T-cell (primary cell): ENCODE measurements at regions not wholly inside any gene's neighbourhood (a gene's known extent, or its start where the extent isn't known, plus 50 kb on each side); places are given as distances from the start of the nearest gene placed in this dataset.

Source experiments
- ATAC-seq, 4 experiments: fragments of 200-7000 bp in 3 of 4; fragments of 150-1000 bp in 1 of 4; cut with Tn5 transposase; replicated peaks in 1 of 4; 1 replicate in 3 of 4; 2 replicates in 1 of 4; pipeline ENCODE4 v1.10.0; 2021; ENCODE audit warnings: moderate library complexity in 3 of 4, mild to moderate bottlenecking in 2 of 4, moderate number of reproducible peaks in 1 of 4
- CTCF ChIA-PET, 2 donors: fragments of 300-600 bp; sonication (Branson Sonifier 250); formaldehyde crosslinking; loops; one replicate each; lab custom pipeline; 2022; ENCODE audit warnings: antibody characterized with exemption in 2 of 2; lab: Charles Lee
- POLR2A ChIA-PET, 2 donors: fragments of 300-600 bp; sonication (Branson Sonifier 250); formaldehyde crosslinking; loops; one replicate each; lab custom pipeline; 2022; ENCODE audit warnings: antibody characterized with exemption in 2 of 2; lab: Charles Lee
- DNase-seq, 35 experiments: peaks; one replicate each; pipeline versions ENCODE4 v3.0.0 to v3.0.0-alpha.2; 2013 to 2023
- H3K27ac ChIP-seq: one replicate; pipeline ENCODE4 v1.5.1; 2013; ENCODE audit warnings: low read length
- H3K27me3 ChIP-seq, 2 experiments: replicated peaks in 1 of 2; 1 replicate in 1 of 2; 2 replicates in 1 of 2; pipeline versions ENCODE4 v1.6.1 to v1.7.0; 2013; ENCODE audit warnings: low read length in 1 of 2, mixed read lengths in 1 of 2; ENCODE audit not compliant: control insufficient read depth in 2 of 2, insufficient read depth in 2 of 2; ENCODE audit errors: extremely low read depth in 1 of 2
- H3K36me3 ChIP-seq, 2 donors: 1 replicate in 1 of 2; 2 replicates in 1 of 2; pipeline versions ENCODE4 v1.6.1 to v1.7.0; 2013; ENCODE audit warnings: low read length in 1 of 2; ENCODE audit not compliant: control insufficient read depth in 2 of 2, insufficient read depth in 1 of 2; ENCODE audit errors: extremely low read depth in 1 of 2
- H3K4me1 ChIP-seq, 2 experiments: 1 replicate in 1 of 2; 2 replicates in 1 of 2; pipeline versions ENCODE4 v1.6.1 to v1.7.0; 2013; ENCODE audit warnings: low read length in 2 of 2, mixed read lengths in 1 of 2; ENCODE audit not compliant: insufficient read depth in 2 of 2, control insufficient read depth in 1 of 2; ENCODE audit errors: extremely low read depth in 1 of 2
- H3K4me3 ChIP-seq, 2 donors: 1 replicate in 1 of 2; 2 replicates in 1 of 2; pipeline versions ENCODE4 v1.5.1 to v1.7.0; 2013; ENCODE audit warnings: mild to moderate bottlenecking in 2 of 2, low read length in 1 of 2, moderate library complexity in 1 of 2; ENCODE audit not compliant: control insufficient read depth in 1 of 2; ENCODE audit errors: extremely low read depth in 1 of 2
- H3K9me3 ChIP-seq: 2 replicates; pipeline ENCODE4 v1.7.0; 2013
- H3K27ac Mint-ChIP-seq, 2 donors: one replicate each; pipeline ENCODE4 v1.8.0; 2020 to 2021; ENCODE audit warnings: mild to moderate bottlenecking in 2 of 2, mixed read lengths in 2 of 2
- H3K27me3 Mint-ChIP-seq, 2 donors: one replicate each; pipeline ENCODE4 v1.8.0; 2021 to 2022; ENCODE audit warnings: mixed read lengths in 2 of 2
- H3K36me3 Mint-ChIP-seq: one replicate; pipeline ENCODE4 v1.8.0; 2021; ENCODE audit warnings: mixed read lengths
- H3K4me1 Mint-ChIP-seq, 3 donors: one replicate each; pipeline ENCODE4 v1.8.0; 2020 to 2022; ENCODE audit warnings: mixed read lengths in 3 of 3, mild to moderate bottlenecking in 1 of 3
- H3K4me3 Mint-ChIP-seq, 3 donors: one replicate each; pipeline ENCODE4 v1.8.0; 2020 to 2022; ENCODE audit warnings: mild to moderate bottlenecking in 3 of 3, mixed read lengths in 3 of 3, moderate library complexity in 3 of 3
- H3K9me3 Mint-ChIP-seq, 3 donors: one replicate each; pipeline ENCODE4 v1.8.0; 2020 to 2022; ENCODE audit warnings: mixed read lengths in 3 of 3
- WGBS: methylation state at CpG from one replicate; pipeline ENCODE4 v1.1.5; 2013; ENCODE audit warnings: missing lambda C conversion rate; ENCODE audit not compliant: insufficient coverage; 5-methylcytosine and 5-hydroxymethylcytosine counted together

GRCh38 chr4:3674479-3674851, 91.7 kb upstream of the ADRA2C start:
- H3K4me1 Mint-ChIP-seq: no peaks in the 10 kb centered on the region
- Histone ChIP-seq H3K4me3 (no peak overlapping the region), H3K27ac (no peak overlapping the region), H3K9me3 (no peaks in the 10 kb centered on the region), H3K27me3 (peaks cover 0 to 43% of the 10 kb centered on the region in 2 experiments), H3K36me3 (no peaks in the 10 kb centered on the region), H3K4me1 (no peaks in the 10 kb centered on the region)
- CTCF ChIA-PET: no interaction called here
- no peaks in the 10 kb centered on the region for H3K36me3 Mint-ChIP-seq
- 48% methylated on average over 6 of the region's 7 CpGs for WGBS
- H3K9me3 Mint-ChIP-seq: no peaks in the 10 kb centered on the region
- H3K4me3 Mint-ChIP-seq: no peak overlapping the region
- no peak overlapping the region for H3K27ac Mint-ChIP-seq
- peaks cover 0 to 28% of the 10 kb centered on the region in 2 donors for H3K27me3 Mint-ChIP-seq
- ATAC-seq (no peak), DNase-seq (no peak)
- POLR2A ChIA-PET: no interaction called here

- Histone ChIP-seq H3K4me1 (no peaks in the 10 kb centered on the region), H3K9me3 (no peaks in the 10 kb centered on the region), H3K27ac (no peak overlapping the region), H3K4me3 (no peak overlapping the region), H3K27me3 (peaks cover 0 to 44% of the 10 kb centered on the region in 2 experiments), H3K36me3 (no peaks in the 10 kb centered on the region)
- no peak overlapping the region for H3K4me3 Mint-ChIP-seq
- DNase-seq (no peak), ATAC-seq (no peak)
- CTCF ChIA-PET: no interaction called here
- H3K4me1 Mint-ChIP-seq: no peaks in the 10 kb centered on the region
- H3K27me3 Mint-ChIP-seq: peaks cover 0 to 28% of the 10 kb centered on the region in 2 donors
- no peak overlapping the region for H3K27ac Mint-ChIP-seq
- WGBS: 71% methylated on average over 4 of the region's 13 CpGs
- POLR2A ChIA-PET: no interaction called here
- H3K36me3 Mint-ChIP-seq: no peaks in the 10 kb centered on the region
- H3K9me3 Mint-ChIP-seq: no peaks in the 10 kb centered on the region
These were observed 92.3 kb upstream of the ADRA2C start for GRCh38 chr4:3673716-3674478.

DNA sequence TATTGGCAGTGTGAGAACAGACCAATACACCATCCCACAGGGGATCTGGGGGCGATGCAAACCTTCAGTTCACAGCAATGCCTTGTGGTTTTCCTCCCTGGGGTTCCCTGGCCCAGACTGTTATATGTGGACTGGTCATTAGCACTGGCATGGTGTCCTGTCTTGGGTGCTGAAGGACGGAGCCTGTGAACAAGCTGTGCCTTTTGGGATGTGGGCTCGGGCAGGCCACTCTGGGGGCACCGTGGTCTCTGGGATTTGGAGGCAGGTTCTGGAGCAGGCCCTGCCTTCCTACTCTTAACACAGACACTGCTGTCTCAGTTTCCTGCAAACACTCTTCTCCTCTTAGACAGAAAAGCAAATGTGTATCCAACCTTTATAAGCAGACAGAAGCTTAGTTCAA, 93.0 kb upstream of the ADRA2C start:
- H3K4me1 ChIP-seq: no peaks in the 10 kb centered on the region
- no peaks in the 10 kb centered on the region for H3K36me3 ChIP-seq
- H3K4me1 Mint-ChIP-seq: no peaks in the 10 kb centered on the region
- H3K4me3 Mint-ChIP-seq: no peak overlapping the region
- CTCF ChIA-PET: no interaction called here
- ATAC-seq: no peak
- DNase-seq: no peak
- POLR2A ChIA-PET: no interaction called here
- no peak overlapping the region for H3K27ac ChIP-seq
- no peaks in the 10 kb centered on the region for H3K9me3 ChIP-seq
- peaks cover 0 to 49% of the 10 kb centered on the region in 2 experiments for H3K27me3 ChIP-seq
- H3K9me3 Mint-ChIP-seq: no peaks in the 10 kb centered on the region
- no peak overlapping the region for H3K27ac Mint-ChIP-seq
- 85% methylated on average over 2 of the region's 4 CpGs for WGBS
- no peaks in the 10 kb centered on the region for H3K36me3 Mint-ChIP-seq
- H3K4me3 ChIP-seq: no peak overlapping the region
- H3K27me3 Mint-ChIP-seq: peaks cover 0 to 28% of the 10 kb centered on the region in 2 donors

- Mint-ChIP-seq H3K27ac (no peak overlapping the region), H3K9me3 (peaks cover 0 to 5% (median 2%) of the 10 kb centered on the region in 3 donors), H3K36me3 (no peaks in the 10 kb centered on the region), H3K27me3 (peaks cover 0 to 28% of the 10 kb centered on the region in 2 donors), H3K4me1 (no peaks in the 10 kb centered on the region), H3K4me3 (no peak overlapping the region)
- Histone ChIP-seq H3K4me1 (no peaks in the 10 kb centered on the region), H3K27ac (no peak overlapping the region), H3K27me3 (peaks cover 0 to 45% of the 10 kb centered on the region in 2 experiments), H3K4me3 (no peak overlapping the region), H3K9me3 (no peaks in the 10 kb centered on the region), H3K36me3 (no peaks in the 10 kb centered on the region)
- ChIA-PET POLR2A (interaction anchor here in 1 of 2 donors (0.6 kb wide), 1 partner anchor 75 kb away, joined by 6 read pairs; no protein-coding TSS in a partner anchor), CTCF (no interaction called here)
- no peak for DNase-seq
- no peak for ATAC-seq
- WGBS: no CpG with 5 or more reads among the region's 3 CpGs
These were observed 93.7 kb upstream of the ADRA2C start for GRCh38 chr4:3672465-3672831.

DNA sequence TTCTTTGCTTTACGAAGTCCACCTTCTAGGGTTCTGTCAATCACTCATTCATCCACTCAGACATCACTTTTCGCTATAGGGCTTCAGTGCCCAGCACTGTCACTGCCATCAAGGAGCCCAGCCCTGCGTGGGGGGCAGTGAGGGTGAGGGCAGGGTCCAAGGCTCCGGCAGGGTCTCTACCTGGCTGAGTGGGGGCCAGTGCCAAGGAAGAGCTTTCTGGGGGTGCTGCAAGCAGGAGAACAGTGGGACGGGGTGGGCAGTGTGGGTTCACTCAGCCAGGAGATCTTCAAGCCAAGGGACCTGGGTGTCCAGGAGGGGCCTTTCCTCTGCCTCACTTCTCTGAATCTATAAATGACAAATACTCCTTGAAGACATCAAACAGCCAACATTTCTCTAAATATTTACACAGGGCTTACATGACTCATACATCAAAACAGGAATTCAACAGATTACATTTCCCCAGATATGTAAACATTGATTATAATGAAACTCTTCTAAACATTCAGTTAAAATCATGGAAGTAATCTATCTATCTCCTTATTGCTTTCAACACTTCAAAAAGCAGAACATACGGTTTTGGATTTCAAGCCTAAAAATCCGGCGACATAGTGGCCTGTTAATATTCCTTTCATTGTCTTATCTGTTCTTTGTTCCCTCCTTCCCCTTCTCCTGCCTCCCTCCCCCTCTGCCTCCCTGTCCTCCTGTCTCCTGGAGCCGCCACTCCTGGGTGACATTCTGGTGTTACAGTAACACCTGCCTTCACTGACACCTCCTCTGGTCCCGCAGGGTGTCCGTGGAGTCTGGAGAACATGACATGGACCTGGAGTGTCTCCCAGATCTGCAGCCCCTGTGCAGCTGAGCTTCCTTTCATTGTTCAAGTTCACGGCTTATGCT, 94.4 kb upstream of the ADRA2C start:
- Histone ChIP-seq H3K4me1 (no peaks in the 10 kb centered on the region), H3K9me3 (no peaks in the 10 kb centered on the region), H3K36me3 (no peaks in the 10 kb centered on the region), H3K4me3 (no peak overlapping the region), H3K27me3 (peaks cover 0 to 41% of the 10 kb centered on the region in 2 experiments), H3K27ac (no peak overlapping the region)
- Mint-ChIP-seq H3K36me3 (no peaks in the 10 kb centered on the region), H3K27me3 (peaks cover 0 to 27% of the 10 kb centered on the region in 2 donors), H3K4me1 (no peaks in the 10 kb centered on the region), H3K27ac (no peak overlapping the region), H3K9me3 (peaks cover 3 to 9% (median 5%) of the 10 kb centered on the region in 3 donors), H3K4me3 (no peak overlapping the region)
- ChIA-PET POLR2A (interaction anchor here in 1 of 2 donors (0.6 kb wide), 1 partner anchor 76 kb away, joined by 6 read pairs; no protein-coding TSS in a partner anchor), CTCF (no interaction called here)
- WGBS: 82% methylated on average over 3 of the region's 12 CpGs
- ATAC-seq (no peak), DNase-seq (no peak)

DNA sequence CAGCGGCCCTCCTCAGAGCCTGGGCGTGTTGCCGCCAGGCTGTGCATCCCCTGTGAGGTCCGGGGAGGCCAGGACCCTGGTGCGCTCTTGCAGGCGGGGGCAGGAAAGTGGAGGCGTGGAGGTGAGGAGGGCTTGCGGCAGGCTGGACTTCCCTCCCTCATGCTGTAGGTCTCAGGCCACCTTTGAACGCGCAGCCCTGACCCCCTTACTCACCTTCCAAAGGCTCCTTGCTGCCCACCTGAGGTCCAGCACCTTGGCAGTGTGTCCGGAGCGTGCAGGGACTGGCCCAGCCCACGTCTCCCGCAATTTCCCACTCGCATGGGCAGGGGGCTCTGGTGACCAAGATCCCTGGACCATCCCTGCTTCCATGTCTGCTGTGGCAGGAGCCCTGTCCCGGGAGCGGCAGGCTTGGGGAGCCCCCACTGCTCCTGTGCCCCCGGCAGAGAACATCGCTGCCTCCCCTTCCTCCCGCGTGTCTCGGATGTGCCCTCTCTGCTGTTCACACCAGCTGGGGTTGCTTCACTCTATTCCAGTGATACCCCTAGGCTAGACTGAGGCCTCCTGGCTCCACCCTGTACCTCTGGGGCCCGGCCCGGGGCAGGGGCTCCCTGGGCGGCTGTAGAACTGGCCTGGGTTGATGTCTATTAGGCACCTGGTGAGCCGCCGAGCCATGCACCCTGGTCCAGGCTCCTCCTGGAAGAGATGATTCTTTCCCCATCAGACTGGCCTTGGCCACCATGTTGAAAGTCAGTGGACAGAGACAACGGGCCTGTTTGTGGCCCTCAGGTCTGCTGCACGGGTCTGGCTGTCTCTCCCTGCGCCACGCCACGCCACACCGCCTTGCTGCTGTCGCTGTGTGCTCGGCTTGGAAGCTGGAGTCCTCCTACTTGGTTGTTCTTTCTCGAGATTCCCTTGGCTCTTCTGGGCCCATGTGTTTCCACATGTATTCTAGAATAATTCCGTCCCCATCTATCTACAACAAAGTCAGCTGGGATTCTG, 95.4 kb upstream of the ADRA2C start:
- WGBS: 81% methylated on average over 21 of the region's 37 CpGs
- POLR2A ChIA-PET: no interaction called here
- H3K4me1 ChIP-seq: no peaks in the 10 kb centered on the region

More for the DNA sequence above, 95.4 kb upstream of the ADRA2C start:
- Mint-ChIP-seq H3K4me3 (no peak overlapping the region), H3K27ac (no peak overlapping the region), H3K27me3 (peaks cover 1 to 23% of the 10 kb centered on the region in 2 donors), H3K36me3 (no peaks in the 10 kb centered on the region), H3K9me3 (peaks cover 3 to 9% (median 5%) of the 10 kb centered on the region in 3 donors), H3K4me1 (no peaks in the 10 kb centered on the region)
- CTCF ChIA-PET: no interaction called here
- Histone ChIP-seq H3K9me3 (no peaks in the 10 kb centered on the region), H3K36me3 (no peaks in the 10 kb centered on the region), H3K27ac (no peak overlapping the region), H3K27me3 (peaks cover 0 to 39% of the 10 kb centered on the region in 2 experiments), H3K4me3 (no peak overlapping the region)
- no peak for DNase-seq
- ATAC-seq: no peak
